ENCODE measurements at regions not wholly inside any gene's neighbourhood (a gene's known extent, or its start where the extent isn't known, plus 50 kb on each side); places are given as distances from the start of the nearest gene placed in this dataset.

DNA sequence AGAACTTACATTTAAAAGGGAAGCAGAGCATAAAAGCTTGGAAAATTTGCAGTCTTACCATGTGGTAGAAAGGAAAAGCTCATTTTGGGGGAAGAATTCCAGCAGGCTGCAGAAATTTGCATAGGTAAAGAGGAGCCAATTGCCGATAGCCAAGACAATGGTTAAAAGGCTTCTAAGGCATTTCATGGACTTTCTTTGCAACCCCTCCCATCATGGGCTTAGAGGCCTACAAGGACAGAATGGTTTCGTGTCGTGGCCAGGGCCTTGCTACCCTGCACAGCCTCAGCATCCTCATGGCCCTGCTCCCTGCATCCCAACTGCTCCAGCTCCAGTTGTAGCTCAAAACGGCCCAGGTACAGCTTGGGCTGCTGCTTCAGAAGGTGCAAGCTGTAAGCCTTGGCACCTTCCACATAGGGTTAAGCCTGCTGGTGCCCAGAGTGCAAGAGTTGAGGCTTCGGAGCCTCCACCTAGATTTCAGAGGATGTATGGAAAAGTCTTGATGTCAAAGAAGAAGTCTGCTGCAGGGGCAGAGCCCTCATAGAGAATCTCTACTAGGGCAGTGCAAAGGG lies 420.3 kb downstream of the PCDH17 start:
- DNase-seq: no peak

DNA sequence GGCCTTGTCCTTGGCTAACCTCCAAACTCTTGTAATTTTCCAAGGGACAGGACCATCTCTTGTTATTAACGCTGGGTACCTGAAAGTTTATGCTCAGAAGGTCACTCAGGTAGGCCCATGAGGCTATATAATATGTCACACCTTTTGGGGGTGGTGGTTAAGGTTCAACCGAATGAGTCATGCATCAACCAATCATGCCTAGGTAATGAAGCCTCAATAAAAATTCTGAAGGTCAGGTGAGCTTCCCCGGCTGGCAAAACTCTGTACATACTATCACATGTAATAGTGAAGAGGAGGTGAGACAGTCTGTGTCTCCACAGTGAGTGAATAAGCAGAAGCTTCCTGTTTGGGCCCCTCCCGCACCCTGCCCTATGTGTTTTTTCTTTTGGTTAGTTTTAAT lies 424.9 kb downstream of the PCDH17 start:
- DNase-seq: no peak

DNA sequence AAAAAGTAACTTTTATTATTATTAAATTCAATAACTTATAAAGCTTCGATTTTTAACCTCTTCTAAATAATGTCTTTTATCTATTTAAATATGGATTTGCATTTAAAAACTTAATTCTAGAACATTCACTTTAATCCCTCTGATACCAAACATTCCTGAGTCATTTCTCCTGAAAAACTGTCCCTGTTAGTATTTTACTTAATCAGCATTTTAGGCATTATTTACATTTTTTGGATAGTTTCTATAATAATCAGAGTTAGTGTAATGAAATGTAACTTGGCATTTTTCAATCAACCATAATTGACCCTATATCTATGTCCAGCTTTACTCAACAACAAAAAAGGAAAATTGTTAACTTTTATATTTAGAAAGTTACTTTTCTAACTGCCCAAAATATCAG lies 428.1 kb downstream of the PCDH17 start:
- DNase-seq: no peak

DNA sequence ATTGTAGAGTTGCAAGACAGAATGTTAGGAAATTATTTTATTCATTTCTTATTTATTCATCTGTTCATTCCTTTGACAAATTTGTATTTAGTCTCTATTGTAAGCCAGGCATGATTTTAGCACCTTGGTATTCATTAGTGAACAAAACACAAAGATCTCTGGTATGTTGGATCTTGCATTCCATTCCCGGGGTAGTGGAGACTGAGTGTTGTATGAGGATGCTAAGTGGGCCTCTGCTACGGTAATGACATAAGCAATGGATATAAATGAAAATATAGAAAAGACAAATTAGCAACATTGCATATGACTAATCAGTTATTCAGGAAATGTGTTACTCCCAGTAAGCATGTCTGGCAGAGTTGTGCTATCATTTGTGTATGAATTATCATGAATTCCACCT lies 449.3 kb downstream of the PCDH17 start:
- DNase-seq: no peak

DNA sequence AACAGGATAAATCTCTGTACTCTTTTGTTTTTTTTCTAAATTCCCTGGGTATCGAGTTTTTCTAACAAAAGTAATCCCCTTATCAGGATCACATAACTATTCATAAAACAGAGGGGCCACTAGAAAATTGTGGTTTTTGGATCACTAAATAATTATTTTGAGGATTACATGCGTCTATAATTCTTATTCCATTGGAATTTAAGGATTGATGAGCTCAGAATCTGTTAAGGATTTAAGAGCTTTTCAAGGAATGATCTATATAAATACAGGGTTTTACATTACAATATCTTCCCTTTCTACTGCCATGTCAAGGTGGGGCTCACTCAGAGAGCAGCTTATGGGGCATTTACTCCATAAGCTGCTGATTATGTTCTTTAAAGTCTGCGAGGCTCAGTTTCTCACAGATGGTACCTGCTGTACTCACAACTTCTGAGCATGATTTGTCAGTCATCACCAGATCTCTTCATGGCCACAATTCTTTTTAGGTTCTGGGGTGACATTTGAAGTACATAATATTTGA lies 449.8 kb downstream of the PCDH17 start:
- no peak for DNase-seq

DNA sequence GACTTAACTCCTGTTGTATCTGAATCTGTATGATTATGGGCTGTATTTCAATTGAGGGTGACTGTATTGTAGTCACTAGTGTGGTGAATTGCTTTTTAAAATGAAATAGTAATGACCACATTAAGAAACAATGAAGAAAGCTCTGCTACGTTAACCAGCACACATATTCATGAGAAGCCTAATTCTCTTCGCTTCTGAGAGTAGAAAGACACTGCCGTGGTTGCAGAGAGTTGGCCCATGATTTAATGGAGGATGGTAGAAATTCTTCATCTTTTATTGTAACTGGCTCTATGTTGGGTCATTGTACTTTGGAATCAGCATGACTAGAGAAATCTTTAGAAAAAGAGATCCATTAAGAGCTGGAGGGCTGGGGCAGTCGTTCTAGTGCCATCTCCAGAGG lies 451.5 kb downstream of the PCDH17 start:
- DNase-seq: no peak

DNA sequence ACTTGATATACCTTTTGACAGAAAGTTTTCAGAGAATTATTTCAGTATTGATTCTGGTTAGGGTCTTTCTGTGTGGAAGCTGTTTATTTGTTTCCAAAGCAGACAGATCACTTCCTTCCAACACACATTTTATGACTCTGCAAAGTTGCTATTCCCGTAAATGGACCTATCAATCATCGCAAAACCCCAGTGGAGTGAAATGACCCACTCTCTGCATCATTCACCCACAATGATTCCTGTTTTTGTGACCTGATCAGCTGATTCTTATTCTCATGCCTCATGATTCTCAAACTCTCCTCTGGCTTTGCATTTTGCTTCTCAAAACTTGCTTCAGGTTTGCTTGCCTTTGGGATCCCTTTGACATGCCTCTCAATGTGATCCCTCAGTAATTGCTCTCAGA lies 453.7 kb downstream of the PCDH17 start:
- DNase-seq: no peak

DNA sequence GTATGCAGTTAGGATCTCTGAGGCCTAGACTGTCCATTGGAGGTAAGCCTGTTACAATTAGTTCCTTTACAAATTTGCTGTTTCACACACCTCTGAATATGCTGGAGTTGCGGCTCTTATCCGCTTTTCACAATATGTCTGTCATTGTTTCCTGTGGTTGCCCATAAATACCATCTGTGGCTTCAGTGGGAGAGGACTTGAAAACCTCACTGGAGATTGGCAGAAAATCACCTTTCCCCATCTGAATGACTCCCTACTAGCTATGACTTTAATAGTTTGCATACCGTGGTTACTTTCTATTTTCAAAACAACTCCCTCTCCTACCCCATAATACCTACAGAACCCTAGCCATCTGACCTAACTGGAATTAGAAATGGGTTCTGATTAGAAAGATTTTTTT lies 454.3 kb downstream of the PCDH17 start:
- no peak for DNase-seq

DNA sequence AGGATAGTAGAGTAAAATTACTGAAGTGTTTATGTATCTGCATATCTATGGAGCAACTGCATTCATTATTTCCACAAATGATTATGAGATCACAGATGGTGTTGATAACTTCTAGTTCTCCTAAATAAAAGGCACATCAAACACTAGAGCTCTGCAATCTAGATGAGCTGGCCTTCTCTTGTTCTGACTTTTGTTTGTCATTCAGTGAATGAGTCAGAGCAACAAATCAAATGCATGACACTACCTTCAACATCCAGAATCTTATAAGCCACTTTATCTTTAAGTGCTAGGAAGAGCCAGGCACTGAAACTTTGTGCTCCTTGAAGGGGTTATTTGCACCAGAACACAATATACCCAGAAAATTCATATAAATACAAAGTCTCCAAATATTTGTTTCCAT lies 456.0 kb downstream of the PCDH17 start:
- DNase-seq: no peak

DNA sequence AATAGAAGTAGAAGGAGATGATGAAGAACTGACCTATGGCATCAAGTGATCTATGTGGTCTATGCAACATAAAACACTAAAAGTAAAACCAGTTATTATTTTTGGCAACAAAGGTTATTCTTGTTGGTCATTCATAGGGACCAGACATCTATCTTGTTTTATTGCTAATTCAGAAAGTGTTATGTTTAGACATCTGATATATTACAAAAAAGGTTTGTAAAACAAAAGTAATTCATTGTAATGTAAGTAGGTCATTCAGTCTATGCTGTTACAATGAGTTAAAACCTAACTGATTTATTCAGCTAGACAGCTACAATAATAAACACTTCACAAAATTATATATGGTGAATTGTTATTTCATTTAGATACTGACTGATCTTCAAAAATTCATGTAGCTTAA lies 461.9 kb downstream of the PCDH17 start:
- no peak for DNase-seq

DNA sequence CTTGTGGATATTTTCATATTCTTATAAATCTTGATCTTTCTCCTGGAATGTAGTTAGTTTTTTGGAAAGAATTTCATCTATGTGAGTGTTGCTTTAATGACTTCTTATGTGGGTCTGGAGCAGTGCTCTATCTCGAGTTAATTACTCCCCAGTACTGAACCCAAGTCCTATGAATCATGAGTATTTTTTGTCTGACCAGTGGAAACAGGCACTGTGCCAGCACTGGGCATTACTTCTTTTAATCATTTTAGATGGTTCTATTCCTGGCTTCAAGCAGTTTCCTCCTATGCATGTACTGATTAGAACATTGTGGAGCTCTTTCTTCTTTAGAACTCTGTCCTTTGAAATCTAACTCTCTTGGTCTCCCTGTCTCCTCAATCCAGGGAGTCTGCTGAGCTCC lies 466.3 kb downstream of the PCDH17 start:
- DNase-seq: no peak

DNA sequence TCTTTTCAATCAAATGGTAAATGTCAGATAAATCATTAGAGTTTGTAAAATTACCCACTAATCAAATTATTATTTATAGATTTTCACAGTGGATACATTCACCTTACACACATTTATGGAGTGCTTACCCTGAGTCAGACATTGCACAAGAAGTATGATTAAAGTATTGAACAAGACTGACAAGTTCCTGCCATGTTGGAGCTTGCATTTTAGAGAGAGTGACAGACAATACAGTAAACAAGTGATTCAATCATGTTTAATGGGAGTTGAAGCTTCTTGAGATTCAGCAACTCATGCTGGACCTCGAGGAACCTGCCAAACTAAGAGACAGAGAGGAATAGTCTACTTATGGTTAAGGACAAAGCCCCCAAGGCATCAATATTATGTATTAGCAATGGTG lies 487.8 kb downstream of the PCDH17 start:
- DNase-seq: no peak

DNA sequence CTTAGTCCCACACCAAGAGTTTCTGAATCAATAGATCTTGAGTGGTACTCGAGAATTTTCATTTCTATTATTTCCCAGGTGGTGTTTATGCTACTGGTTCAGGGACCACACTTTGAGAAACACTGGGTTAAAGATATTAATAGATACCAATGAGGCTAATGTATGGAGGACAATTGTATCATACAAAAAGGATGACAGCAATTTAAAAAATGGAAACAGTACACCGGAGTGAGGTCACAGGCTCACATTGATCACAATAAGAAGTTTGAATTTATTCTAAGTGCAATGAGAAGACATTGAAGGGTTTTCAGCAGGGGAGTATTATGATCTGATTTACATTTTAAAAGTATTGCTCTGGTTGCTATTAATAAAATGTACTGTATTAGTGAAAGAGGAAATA lies 488.3 kb downstream of the PCDH17 start:
- DNase-seq: no peak

DNA sequence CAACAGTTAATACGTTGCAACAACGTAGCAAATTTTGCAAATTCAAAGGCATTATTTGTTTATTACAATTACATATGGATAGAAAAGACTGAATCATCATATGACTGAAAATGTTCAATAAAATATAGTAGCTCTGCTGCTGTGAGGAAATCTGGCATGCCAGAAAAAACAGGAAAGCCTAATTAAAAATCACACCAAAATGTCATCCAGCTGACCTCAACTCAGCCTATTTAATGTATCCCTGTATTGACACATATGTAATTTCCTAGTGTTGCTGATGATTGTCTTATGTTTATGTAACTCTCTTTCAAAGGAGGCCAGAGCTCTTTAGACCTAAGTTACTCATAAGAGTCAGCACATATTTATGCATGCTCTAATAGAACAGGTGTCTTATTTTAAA lies 495.0 kb downstream of the PCDH17 start:
- no peak for DNase-seq

DNA sequence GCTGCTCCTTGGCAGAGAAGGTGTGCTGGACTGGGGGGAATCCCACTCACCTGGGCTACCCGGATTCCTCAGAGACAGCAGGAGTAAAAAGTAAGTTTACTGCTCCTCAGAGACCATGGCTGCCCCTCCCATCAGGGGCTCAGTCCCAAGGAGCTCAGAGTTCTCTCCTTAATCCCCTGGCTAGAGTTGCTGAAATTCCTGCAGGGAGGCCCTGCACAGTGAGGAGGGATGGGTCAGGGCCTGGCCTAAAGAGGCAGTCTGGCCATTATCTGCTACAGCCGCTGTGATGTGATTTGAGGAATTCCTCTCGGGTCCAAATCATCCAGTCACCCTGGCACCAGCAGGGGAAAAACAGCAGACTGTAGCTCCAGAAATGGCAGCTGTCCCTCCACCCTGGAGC lies 502.5 kb downstream of the PCDH17 start:
- no peak for DNase-seq

DNA sequence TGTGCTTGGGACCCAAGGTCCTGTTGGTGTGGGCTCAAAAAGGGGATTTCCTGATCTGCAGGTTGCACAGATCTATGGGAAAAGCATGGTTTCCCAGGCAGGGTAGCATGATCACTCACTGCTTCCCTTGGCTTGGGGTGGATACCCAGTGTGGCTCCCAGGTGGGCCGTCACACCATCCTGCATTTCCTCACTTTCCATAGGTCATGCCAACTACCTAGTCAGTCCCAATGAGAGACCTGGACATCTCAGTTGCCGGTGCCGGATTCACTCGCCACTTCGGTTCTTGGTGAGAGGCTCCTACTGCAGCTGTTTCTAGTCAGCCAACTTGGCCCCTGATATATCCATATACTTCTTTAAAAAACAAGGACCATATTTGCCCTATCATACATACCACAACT lies 503.0 kb downstream of the PCDH17 start:
- no peak for DNase-seq

DNA sequence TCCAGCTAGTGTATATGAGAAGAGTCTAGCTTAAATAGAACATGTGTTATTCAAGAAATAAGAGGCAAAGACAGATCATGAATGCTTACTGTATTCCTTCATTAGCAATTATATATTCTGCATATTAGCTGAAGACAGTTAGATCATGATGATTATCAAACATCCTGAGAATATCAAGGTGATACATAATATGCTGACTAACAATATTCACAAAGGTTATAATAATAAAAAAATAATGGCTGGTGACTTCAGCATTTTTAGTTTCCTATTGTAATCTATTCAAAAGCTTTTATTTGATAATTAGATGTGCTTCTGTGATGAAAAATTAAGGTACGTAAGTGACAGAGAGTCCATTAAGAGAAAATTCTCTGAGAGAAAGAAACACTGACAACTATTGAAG lies 511.4 kb downstream of the PCDH17 start:
- DNase-seq: no peak

DNA sequence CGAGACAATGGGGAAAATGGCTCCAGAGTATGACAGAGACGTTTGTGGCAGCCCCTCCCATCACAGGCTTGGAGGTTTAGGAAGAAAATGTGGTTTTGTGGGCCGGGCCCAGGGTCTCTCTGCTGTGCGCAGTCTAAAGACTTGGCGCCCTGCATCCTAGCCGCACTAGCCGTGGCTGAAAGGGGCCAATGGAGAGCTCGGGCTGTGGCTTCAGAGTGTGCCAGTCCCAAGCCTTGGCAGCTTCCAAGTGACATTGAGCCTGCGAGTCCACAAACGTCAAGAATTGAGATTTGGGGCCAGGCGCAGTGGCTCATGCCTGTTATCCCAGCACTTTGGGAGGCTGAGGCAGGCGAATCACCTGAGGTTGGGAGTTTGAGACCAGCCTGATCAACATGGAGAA lies 513.1 kb downstream of the PCDH17 start:
- no peak for DNase-seq

DNA sequence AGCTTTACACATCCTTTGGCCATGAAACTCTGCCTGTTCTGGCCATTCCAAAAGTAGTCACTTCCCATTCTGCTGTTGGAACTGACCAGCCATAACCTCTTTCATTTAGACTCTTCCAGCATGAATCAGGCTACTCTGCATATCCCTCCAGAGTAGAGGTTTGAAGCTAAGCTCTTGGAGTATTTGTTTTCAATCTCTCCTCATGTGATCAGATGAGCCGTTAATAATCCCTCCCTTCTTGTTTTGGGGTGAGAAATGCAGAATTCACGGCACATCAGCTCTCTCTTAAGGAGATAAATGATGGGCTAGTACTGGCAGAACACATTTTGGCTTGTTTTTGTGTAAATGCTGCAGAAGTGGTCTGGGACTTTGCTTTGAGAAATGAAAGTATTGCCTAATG lies 519.9 kb downstream of the PCDH17 start:
- no peak for DNase-seq

DNA sequence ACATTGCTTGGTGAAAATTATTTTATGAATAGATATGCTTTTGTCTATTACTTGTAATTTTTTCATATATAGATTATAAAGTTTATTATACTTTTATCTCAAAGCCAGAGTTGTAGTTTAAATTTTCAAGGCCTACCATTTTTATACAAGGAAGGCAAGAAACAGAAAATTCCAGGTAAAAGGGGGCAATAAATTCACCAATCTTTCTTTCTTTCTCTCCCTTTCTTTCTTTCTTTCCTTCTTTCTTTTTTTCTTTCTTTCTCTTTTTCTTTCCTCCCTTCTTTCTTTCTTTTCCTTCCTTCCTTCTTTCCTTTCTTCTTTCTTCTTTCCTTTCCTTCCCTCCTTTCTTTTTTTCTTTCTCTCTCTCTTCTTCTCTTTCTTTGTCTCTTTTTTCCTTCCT lies 529.4 kb downstream of the PCDH17 start:
- no peak for DNase-seq

DNA sequence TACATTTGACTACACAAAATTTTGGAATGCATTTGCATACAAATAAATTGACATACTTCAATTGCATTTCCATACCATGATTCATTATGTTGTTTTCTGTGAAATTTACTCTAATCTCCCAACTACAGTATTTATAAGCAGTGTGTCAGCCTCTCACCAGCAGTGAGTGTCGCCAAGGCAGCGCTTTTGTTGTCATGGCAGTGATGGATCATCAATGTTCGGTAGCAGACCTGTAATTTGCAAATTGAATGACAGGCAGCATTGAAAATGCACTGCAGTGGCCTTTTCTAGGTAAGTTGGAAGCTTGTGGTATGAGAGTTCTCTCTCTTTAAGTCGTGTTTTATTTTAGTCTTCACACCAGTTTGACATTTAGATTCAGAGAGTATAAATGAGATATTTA lies 534.1 kb downstream of the PCDH17 start:
- DNase-seq: no peak

DNA sequence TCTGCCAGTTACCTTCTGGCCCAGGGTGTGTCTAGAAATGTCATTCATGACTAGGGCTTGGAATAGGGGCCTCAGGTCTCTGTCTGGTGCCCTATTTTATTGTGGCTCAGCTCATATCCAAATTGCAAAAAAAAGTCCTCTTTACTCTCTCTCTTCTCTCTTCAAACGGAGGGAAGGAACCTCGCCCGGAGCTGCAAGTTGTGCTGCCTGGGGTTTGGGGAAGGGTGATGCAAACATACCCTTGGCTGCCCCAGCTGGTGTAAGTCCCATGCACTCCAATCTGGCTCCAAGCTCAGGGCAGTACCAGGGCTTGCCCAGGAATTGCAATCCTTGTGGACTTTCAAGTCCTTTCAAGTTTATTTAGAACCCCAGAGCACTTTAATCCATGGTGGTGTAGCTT lies 549.6 kb downstream of the PCDH17 start:
- no peak for DNase-seq

DNA sequence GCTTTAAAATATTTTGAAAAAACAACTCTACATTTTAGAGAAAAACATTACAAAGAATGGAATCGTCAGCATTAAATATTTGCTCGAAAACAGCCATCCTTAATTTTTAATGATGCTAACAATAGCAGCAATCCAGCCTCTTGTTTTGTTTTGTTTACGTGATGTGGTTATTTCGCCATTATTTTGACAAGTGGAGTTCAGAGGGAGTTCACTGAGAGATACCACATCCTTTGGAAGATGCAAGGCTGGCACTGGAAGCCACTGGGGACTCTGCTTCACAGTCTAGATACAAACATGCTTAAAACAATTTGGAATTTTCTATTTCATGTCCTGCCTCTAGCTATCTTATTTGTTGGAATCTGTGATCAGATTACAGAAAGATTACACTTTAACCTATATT lies 556.3 kb downstream of the PCDH17 start:
- DNase-seq: no peak

DNA sequence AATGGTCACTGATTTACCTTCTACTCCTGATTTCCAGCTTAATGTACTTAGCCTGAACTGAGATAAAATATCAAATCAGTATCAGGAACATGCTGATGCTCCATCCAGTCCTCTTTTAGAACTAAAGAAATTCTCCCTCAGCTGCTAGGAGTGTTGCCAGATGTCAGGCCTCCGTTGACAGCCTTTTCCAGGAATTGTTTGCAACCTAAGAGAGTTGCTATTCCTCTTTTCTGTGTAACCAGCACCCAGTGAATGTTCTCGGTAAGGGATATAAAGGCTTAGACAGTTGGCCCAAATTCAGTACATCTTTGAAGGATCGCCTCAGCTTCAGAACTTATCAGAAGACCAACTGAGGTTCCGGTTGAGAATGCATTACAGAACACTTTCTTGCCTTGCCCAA lies 559.0 kb downstream of the PCDH17 start:
- no peak for DNase-seq

DNA sequence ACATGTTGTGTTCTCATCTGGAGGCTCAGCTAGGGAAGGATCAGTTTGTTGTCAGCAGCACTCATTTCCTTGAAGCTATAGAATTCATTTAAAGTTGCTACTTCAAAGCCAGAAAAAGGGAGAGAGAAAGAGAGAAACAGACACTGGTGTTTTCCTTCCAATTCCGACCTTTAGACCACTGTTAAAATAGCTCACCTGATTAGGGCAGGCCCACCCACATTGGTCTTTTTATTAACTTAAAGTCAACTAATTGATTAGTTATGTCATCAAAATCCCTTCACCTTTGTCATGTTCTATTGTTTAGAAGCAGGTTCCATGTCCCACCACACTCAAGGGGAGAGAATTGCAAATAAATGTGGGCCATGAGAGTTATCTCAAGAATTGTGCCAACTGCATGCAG lies 560.2 kb downstream of the PCDH17 start:
- no peak for DNase-seq

DNA sequence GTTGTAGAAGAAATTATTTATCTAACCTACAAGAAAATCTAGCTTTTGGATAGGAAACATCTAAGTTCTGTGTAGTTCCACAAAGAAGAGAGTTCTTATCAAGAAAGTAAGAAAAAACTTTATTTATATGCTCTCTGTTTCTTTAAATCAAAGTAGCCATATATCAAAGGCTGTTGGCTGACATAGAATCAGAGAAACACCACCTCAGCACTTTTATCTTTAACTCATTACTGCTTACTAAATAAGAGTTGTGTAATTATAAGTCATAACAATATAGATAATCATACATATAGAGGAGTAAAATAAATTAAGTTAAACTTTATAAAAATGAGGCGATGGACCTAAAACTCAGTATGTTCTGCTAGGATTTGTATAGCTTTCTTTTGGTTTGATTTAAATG lies 570.6 kb downstream of the PCDH17 start:
- no peak for DNase-seq

Data from NCI-H2171 (cell line).